GM12878 (cell line): ENCODE measurements at regions not wholly inside any gene's neighbourhood (a gene's known extent, or its start where the extent isn't known, plus 50 kb on each side); places are given as distances from the start of the nearest gene placed in this dataset.

Experiments used
- ATAC-seq: fragments of 200-7000 bp; cut with Tn5 transposase; 3 replicates; pipeline ENCODE4 v1.9.1; 2020; ENCODE audit warnings: mild to moderate bottlenecking, moderate library complexity
- BruUV-seq: library from RNA; stranded (reverse); fragments of 400-500 nt; replicated peaks from 2 replicates; lab custom pipeline; 2021; lab: Mats Ljungman, UMichigan
- CTCF ChIA-PET: fragments of 300-600 bp; sonication (Branson Sonifier 250); formaldehyde crosslinking; extraction: SDS; loops from one replicate; lab custom pipeline; 2021; ENCODE audit warnings: inconsistent platforms; lab: Yijun Ruan, JAX
- POLR2A ChIA-PET: fragments of 350-600 bp; formaldehyde crosslinking; extraction: SDS; loops from one replicate; lab custom pipeline; 2021; ENCODE audit warnings: inconsistent platforms; lab: Charles Lee
- RAD21 ChIA-PET: fragments of 300-600 bp; sonication (Branson Sonifier 250); formaldehyde crosslinking; loops from one replicate; lab custom pipeline; 2023; ENCODE audit warnings: antibody characterized with exemption; ENCODE audit not compliant: unreplicated experiment; lab: Charles Lee
- SMC1A ChIA-PET: fragments of 300-600 bp; sonication (Branson Sonifier 250); formaldehyde crosslinking; loops from one replicate; lab custom pipeline; 2023; ENCODE audit not compliant: unreplicated experiment, uncharacterized antibody; lab: Charles Lee
- DNase-seq: peaks from one replicate; pipeline ENCODE4 v3.0.0-alpha.2; 2011; ENCODE audit warnings: low read depth, low spot score
- FAIRE-seq: peaks from 3 replicates; lab custom pipeline; 2011; peaks lifted over from hg19 to GRCh38; lab: Jason Lieb, UNC
- H2AFZ ChIP-seq: 2 replicates; pipeline ENCODE4 v1.6.0; 2011; ENCODE audit warnings: low read depth, low read length, control low read depth; ENCODE audit not compliant: control insufficient read depth
- H3K27ac ChIP-seq: 2 replicates; pipeline ENCODE4 v1.5.1; 2011; ENCODE audit warnings: control low read depth; ENCODE audit not compliant: control insufficient read depth, insufficient read depth
- H3K27me3 ChIP-seq, 2 experiments: replicated peaks in 1 of 2; 2 replicates each; pipeline versions ENCODE4 v1.6.0 to v1.6.1; 2011; ENCODE audit warnings: low read length in 1 of 2; ENCODE audit not compliant: control insufficient read depth in 2 of 2, insufficient read depth in 2 of 2
- H3K36me3 ChIP-seq, 2 experiments: 2 replicates each; pipeline ENCODE4 v1.5.1; 2011; ENCODE audit warnings: low read length in 1 of 2; ENCODE audit not compliant: control insufficient read depth in 2 of 2, insufficient read depth in 2 of 2
- H3K4me1 ChIP-seq: 2 replicates; pipeline ENCODE4 v1.6.1; 2011; ENCODE audit warnings: mild to moderate bottlenecking, low read length, moderate library complexity, mixed read lengths; ENCODE audit not compliant: control insufficient read depth, insufficient read depth
- H3K4me2 ChIP-seq: 2 replicates; pipeline ENCODE4 v1.6.0; 2011; ENCODE audit warnings: control low read depth; ENCODE audit not compliant: control insufficient read depth, insufficient read depth
- H3K4me3 ChIP-seq: fragments of 200-600 bp; sonication (generic); 2 replicates; pipeline ENCODE4 v1.5.1; 2016
- H3K79me2 ChIP-seq: 2 replicates; pipeline ENCODE4 v1.6.0; 2011; ENCODE audit warnings: low read length; ENCODE audit not compliant: control insufficient read depth, insufficient read depth
- H3K9ac ChIP-seq: 2 replicates; pipeline ENCODE4 v1.8.0; 2011; ENCODE audit warnings: low read length, control low read depth, mixed read lengths; ENCODE audit not compliant: control insufficient read depth, insufficient read depth
- H3K9me3 ChIP-seq: replicated peaks from 3 replicates; pipeline ENCODE4 v1.5.1; 2011; ENCODE audit warnings: mild to moderate bottlenecking, low read length; ENCODE audit not compliant: control insufficient read depth, insufficient read depth
- H4K20me1 ChIP-seq: 2 replicates; pipeline ENCODE4 v1.6.0; 2011; ENCODE audit not compliant: control insufficient read depth, insufficient read depth
- BMI1 ChIP-seq: fragments of 450-650 bp; IDR thresholded peaks from 2 replicates; pipeline ENCODE4 v1.6.1; 2016; ENCODE audit warnings: mild to moderate bottlenecking, moderate library complexity, borderline replicate concordance
- CHD4 ChIP-seq: fragments of 200-600 bp; sonication (generic); IDR thresholded peaks from 2 replicates; pipeline ENCODE4 v1.6.1; 2016; ENCODE audit warnings: mild to moderate bottlenecking
- GABPA ChIP-seq: IDR thresholded peaks from 2 replicates; pipeline ENCODE4 v1.6.1; 2014; ENCODE audit warnings: antibody characterized with exemption, low read depth, mild to moderate bottlenecking, inconsistent platforms
- HDAC2 ChIP-seq: fragments of 200-600 bp; sonication (generic); IDR thresholded peaks from 2 replicates; pipeline ENCODE4 v1.6.1; 2017
- KDM1A ChIP-seq: fragments of 200-600 bp; sonication (generic); IDR thresholded peaks from 2 replicates; pipeline ENCODE4 v1.6.1; 2016; ENCODE audit warnings: borderline replicate concordance
- LARP7 ChIP-seq: fragments of 450-650 bp; IDR thresholded peaks from 2 replicates; pipeline ENCODE4 v1.6.1; 2017; ENCODE audit warnings: mild to moderate bottlenecking
- MYB ChIP-seq: fragments of 150-350 bp; IDR thresholded peaks from 2 replicates; pipeline ENCODE4 v1.6.1; 2014; ENCODE audit warnings: mild to moderate bottlenecking, low read depth, low read length, borderline replicate concordance
- NFYA ChIP-seq: IDR thresholded peaks from 2 replicates; pipeline ENCODE4 v1.6.1; 2011; ENCODE audit warnings: low read depth, mild to moderate bottlenecking, low read length, improper control_type of control experiment, borderline replicate concordance
- NR2F1 ChIP-seq: fragments of 450-650 bp; conservative IDR thresholded peaks from 2 replicates; pipeline ENCODE4 v1.6.1; 2017; ENCODE audit warnings: mild to moderate bottlenecking
- SIX5 ChIP-seq: IDR thresholded peaks from 2 replicates; pipeline ENCODE4 v1.6.1; 2011; ENCODE audit warnings: mild to moderate bottlenecking, low read depth, low read length, moderate library complexity; ENCODE audit not compliant: severe bottlenecking
- SPI1 ChIP-seq: IDR thresholded peaks from 2 replicates; pipeline ENCODE4 v1.6.1; 2011; ENCODE audit warnings: low read depth, mild to moderate bottlenecking, low read length, moderate library complexity, borderline replicate concordance; ENCODE audit not compliant: insufficient read depth
- STAT1 ChIP-seq: fragments of 450-650 bp; conservative IDR thresholded peaks from 2 replicates; pipeline ENCODE4 v1.6.1; 2014; ENCODE audit warnings: antibody characterized with exemption, mild to moderate bottlenecking
- YY1 ChIP-seq: IDR thresholded peaks from 2 replicates; pipeline ENCODE4 v1.6.1; 2011; ENCODE audit warnings: low read depth, mild to moderate bottlenecking, low read length
- ZNF24 ChIP-seq: fragments of 450-650 bp; IDR thresholded peaks from 2 replicates; pipeline ENCODE4 v1.6.1; 2017; ENCODE audit warnings: antibody characterized with exemption, mild to moderate bottlenecking
- ZNF622 ChIP-seq: fragments of 450-650 bp; IDR thresholded peaks from 2 replicates; pipeline ENCODE4 v1.6.1; 2017; ENCODE audit warnings: mild to moderate bottlenecking, inconsistent platforms
- WGBS: methylation state at CpG from one replicate; pipeline ENCODE4 v1.1.6; 2016; ENCODE audit warnings: low lambda C conversion rate; ENCODE audit not compliant: insufficient replicate concordance, insufficient coverage; ENCODE audit errors: missing lambda C conversion rate; 5-methylcytosine and 5-hydroxymethylcytosine counted together
- in situ Hi-C: fragments of 300-500 bp; cut with MboI; formaldehyde crosslinking; loops from 9 replicates; pipeline ENCODE4 v1.14.3; 2018; ENCODE audit warnings: mixed read lengths
- intact Hi-C: fragments of 100-400 bp; cut with micrococcal nuclease; formaldehyde crosslinking; loops from one replicate; pipeline ENCODE4 v1.14.2; 2022; ENCODE audit not compliant: unreplicated experiment
- TF ChIP-seq, protein P1 (sequence below): fragments of 450-650 bp; IDR thresholded peaks from 2 replicates; pipeline ENCODE4 v1.6.1; 2017; ENCODE audit warnings: borderline replicate concordance
- TF ChIP-seq, protein P2 (sequence below): fragments of 450-650 bp; IDR thresholded peaks from 2 replicates; pipeline ENCODE4 v1.6.1; 2017; ENCODE audit warnings: antibody characterized with exemption, mild to moderate bottlenecking, moderate library complexity
- TF ChIP-seq, protein P3 (sequence below): IDR thresholded peaks from 2 replicates; pipeline ENCODE4 v1.6.1; 2011; ENCODE audit warnings: low read depth, mild to moderate bottlenecking, low read length, moderate library complexity, borderline replicate concordance; ENCODE audit errors: extremely low read depth

DNA sequence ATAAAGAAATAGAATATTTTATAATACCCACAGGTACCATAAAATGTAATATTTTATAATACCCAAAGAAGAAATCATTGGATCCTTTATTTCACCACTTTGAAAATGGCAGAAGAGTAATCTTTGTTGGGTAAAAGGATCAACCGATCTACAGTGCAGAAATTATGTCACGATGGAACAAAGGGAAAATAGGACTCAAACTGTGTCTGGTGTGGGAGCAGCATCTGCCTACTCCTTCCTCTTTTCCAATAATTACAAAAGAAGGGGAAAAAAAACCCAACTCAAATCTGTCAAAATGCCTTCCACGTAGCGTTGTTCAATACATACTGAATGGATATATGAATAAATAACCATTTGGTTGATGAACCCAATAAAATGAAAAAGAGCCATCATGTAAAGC, 492.6 kb upstream of the TBL1XR1 start:
- H3K9me3 ChIP-seq, result no peaks in the 10 kb centered on the region
- FAIRE-seq (no peak), ATAC-seq (no peak), DNase-seq (no peak)
- intact Hi-C loops, result no loop called here
- RAD21 ChIA-PET, result no interaction called here
- H4K20me1 ChIP-seq, result no peaks in the 10 kb centered on the region
- no TSS peak for BruUV-seq
- SMC1A ChIA-PET, result interaction anchor here (2.5 kb wide), 1 partner anchor 10 kb away, joined by 8 read pairs; no protein-coding TSS in a partner anchor
- CTCF ChIA-PET, result interaction anchor here (1.1 kb wide), 1 partner anchor 8 kb away, joined by 3 read pairs; no protein-coding TSS in a partner anchor
- H3K36me3 ChIP-seq, result no peaks in the 10 kb centered on the region
- peaks cover 0 to 2% of the 10 kb centered on the region in 2 experiments; a peak in 1 of 4 replicates for H3K27me3 ChIP-seq
- in situ Hi-C loops, result no loop called here
- no peak overlapping the region for H3K9ac ChIP-seq
- no peak overlapping the region for H3K4me2 ChIP-seq
- POLR2A ChIA-PET, result interaction anchor here (0.6 kb wide), 1 partner anchor 477 kb away, joined by 3 read pairs; no protein-coding TSS in a partner anchor
- H3K4me3 ChIP-seq, result no peak overlapping the region
- no peak overlapping the region for H3K27ac ChIP-seq
- WGBS, result 81% methylated on average over 4 of the region's 4 CpGs
- H2AFZ ChIP-seq, result no peak overlapping the region
- H3K4me1 ChIP-seq, result no peaks in the 10 kb centered on the region
- H3K79me2 ChIP-seq, result no peaks in the 10 kb centered on the region
- no peak for TF ChIP-seq KDM1A
- TF ChIP-seq GABPA, result no peak
- TF ChIP-seq NFYA, result no peak
- no peak for TF ChIP-seq CHD4
- no peak for TF ChIP-seq SPI1
- TF ChIP-seq, protein P1, sequence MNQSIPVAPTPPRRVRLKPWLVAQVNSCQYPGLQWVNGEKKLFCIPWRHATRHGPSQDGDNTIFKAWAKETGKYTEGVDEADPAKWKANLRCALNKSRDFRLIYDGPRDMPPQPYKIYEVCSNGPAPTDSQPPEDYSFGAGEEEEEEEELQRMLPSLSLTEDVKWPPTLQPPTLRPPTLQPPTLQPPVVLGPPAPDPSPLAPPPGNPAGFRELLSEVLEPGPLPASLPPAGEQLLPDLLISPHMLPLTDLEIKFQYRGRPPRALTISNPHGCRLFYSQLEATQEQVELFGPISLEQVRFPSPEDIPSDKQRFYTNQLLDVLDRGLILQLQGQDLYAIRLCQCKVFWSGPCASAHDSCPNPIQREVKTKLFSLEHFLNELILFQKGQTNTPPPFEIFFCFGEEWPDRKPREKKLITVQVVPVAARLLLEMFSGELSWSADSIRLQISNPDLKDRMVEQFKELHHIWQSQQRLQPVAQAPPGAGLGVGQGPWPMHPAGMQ, result no peak
- no peak for TF ChIP-seq HDAC2
- no peak for TF ChIP-seq BMI1
- TF ChIP-seq ZNF622, result no peak
- TF ChIP-seq, protein P2, sequence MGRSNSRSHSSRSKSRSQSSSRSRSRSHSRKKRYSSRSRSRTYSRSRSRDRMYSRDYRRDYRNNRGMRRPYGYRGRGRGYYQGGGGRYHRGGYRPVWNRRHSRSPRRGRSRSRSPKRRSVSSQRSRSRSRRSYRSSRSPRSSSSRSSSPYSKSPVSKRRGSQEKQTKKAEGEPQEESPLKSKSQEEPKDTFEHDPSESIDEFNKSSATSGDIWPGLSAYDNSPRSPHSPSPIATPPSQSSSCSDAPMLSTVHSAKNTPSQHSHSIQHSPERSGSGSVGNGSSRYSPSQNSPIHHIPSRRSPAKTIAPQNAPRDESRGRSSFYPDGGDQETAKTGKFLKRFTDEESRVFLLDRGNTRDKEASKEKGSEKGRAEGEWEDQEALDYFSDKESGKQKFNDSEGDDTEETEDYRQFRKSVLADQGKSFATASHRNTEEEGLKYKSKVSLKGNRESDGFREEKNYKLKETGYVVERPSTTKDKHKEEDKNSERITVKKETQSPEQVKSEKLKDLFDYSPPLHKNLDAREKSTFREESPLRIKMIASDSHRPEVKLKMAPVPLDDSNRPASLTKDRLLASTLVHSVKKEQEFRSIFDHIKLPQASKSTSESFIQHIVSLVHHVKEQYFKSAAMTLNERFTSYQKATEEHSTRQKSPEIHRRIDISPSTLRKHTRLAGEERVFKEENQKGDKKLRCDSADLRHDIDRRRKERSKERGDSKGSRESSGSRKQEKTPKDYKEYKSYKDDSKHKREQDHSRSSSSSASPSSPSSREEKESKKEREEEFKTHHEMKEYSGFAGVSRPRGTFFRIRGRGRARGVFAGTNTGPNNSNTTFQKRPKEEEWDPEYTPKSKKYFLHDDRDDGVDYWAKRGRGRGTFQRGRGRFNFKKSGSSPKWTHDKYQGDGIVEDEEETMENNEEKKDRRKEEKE, result no peak
- no peak for TF ChIP-seq ZNF24
- no peak for TF ChIP-seq LARP7
- TF ChIP-seq MYB, result no peak
- no peak for TF ChIP-seq YY1
- TF ChIP-seq, protein P3, sequence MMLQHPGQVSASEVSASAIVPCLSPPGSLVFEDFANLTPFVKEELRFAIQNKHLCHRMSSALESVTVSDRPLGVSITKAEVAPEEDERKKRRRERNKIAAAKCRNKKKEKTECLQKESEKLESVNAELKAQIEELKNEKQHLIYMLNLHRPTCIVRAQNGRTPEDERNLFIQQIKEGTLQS, result no peak
- no peak for TF ChIP-seq STAT1
- TF ChIP-seq SIX5, result no peak
- no peak for TF ChIP-seq NR2F1
